ENCODE measurements at regions not wholly inside any gene's neighbourhood (a gene's known extent, or its start where the extent isn't known, plus 50 kb on each side); places are given as distances from the start of the nearest gene placed in this dataset.

DNA sequence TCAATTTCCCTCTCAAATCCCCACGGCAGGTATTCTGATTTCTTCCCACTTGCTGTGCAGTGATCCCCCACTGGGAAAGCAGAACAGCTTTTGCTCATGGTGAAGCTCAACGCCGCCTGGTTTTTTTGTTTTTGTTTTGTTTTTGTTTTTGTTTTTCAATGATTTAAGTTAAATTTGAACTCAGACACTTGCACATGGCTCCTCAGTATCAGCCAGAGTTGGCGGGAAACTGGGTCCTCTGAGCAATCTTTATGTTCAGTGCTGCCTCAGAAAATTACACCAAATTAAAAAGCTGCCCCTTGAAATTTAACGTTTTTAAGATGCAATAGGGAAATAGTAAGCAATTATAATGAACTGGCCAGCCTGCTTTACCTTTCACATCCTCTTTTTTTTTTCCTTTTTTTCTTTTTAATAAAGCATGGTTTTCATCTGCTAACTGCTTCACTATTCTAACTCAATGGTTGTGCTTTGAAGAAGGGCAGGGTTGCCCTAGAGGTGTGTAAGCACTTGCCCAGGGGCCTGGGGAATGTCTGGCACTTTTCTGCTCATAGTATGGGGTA lies 277.0 kb upstream of the HNRNPA3 start:
- in situ Hi-C loops (cut with HindIII; ENCODE audit: extremely low pct_ligation_motif_present, low pct_unique_long_range_greater_than_20kb) (no loop called here), intact Hi-C loops (cut with micrococcal nuclease; ENCODE audit: unreplicated experiment) (no loop called here)
- Histone ChIP-seq H3K36me3 (replicated peaks in 1 of 2; ENCODE audit: control insufficient read depth in 1 of 2, insufficient read depth in 2 of 2, low read length in 2 of 2) (no peaks in the 10 kb centered on the region), H3K9ac (ENCODE audit: insufficient read depth, low read depth, low read length) (no peak overlapping the region), H3K79me2 (ENCODE audit: insufficient read depth, low read length) (no peaks in the 10 kb centered on the region), H3K4me2 (ENCODE audit: low read depth, low read length) (no peak overlapping the region), H3K4me1 (ENCODE audit: insufficient read depth, low read length) (no peaks in the 10 kb centered on the region), H3K9me3 (ENCODE audit: low read length) (no peaks in the 10 kb centered on the region), H3K27me3 (ENCODE audit: control insufficient read depth in 1 of 2, insufficient read depth in 2 of 2, low read length in 2 of 2) (peaks cover 0 to 15% of the 10 kb centered on the region in 2 experiments; a peak in 2 of 5 replicates), H3K4me3 (replicated peaks in 1 of 3; ENCODE audit: insufficient read depth in 1 of 3, low read depth in 2 of 3, low read length in 3 of 3) (no peak overlapping the region), H4K20me1 (ENCODE audit: insufficient read depth, low read length) (no peaks in the 10 kb centered on the region), H2AFZ (ENCODE audit: low read length) (no peak overlapping the region), H3K27ac (ENCODE audit: extremely low read length, insufficient read depth, low read length) (no peak overlapping the region)
- TF ChIP-seq THYN1 (CRISPR knock-in tag; IDR thresholded peaks at IDR 0.05; ENCODE audit: borderline replicate concordance, low read depth) (no peak), ZNF678 (CRISPR knock-in tag; IDR thresholded peaks at IDR 0.05) (no peak), ARHGAP35 (CRISPR knock-in tag; IDR thresholded peaks at IDR 0.05; ENCODE audit: borderline replicate concordance) (no peak), ZFP41 (CRISPR knock-in tag; IDR thresholded peaks at IDR 0.05; ENCODE audit: borderline replicate concordance) (no peak), ZNF720 (CRISPR knock-in tag; IDR thresholded peaks at IDR 0.05) (no peak), RFX1 (IDR thresholded peaks at IDR 0.05) (no peak), ZNF703 (CRISPR knock-in tag; IDR thresholded peaks at IDR 0.05; ENCODE audit: borderline replicate concordance) (no peak), ZFP36L2 (CRISPR knock-in tag; IDR thresholded peaks at IDR 0.05) (no peak), ATF7 (IDR thresholded peaks at IDR 0.05) (no peak), ATF7 (CRISPR knock-in tag; IDR thresholded peaks at IDR 0.05) (no peak), ZNF510 (CRISPR knock-in tag; IDR thresholded peaks at IDR 0.05; ENCODE audit: low read depth) (no peak), SP5 (CRISPR knock-in tag; IDR thresholded peaks at IDR 0.05; ENCODE audit: borderline replicate concordance, low read depth) (no peak), ZSCAN22 (CRISPR knock-in tag; IDR thresholded peaks at IDR 0.05) (no peak)
- TF ChIP-seq, protein P1, sequence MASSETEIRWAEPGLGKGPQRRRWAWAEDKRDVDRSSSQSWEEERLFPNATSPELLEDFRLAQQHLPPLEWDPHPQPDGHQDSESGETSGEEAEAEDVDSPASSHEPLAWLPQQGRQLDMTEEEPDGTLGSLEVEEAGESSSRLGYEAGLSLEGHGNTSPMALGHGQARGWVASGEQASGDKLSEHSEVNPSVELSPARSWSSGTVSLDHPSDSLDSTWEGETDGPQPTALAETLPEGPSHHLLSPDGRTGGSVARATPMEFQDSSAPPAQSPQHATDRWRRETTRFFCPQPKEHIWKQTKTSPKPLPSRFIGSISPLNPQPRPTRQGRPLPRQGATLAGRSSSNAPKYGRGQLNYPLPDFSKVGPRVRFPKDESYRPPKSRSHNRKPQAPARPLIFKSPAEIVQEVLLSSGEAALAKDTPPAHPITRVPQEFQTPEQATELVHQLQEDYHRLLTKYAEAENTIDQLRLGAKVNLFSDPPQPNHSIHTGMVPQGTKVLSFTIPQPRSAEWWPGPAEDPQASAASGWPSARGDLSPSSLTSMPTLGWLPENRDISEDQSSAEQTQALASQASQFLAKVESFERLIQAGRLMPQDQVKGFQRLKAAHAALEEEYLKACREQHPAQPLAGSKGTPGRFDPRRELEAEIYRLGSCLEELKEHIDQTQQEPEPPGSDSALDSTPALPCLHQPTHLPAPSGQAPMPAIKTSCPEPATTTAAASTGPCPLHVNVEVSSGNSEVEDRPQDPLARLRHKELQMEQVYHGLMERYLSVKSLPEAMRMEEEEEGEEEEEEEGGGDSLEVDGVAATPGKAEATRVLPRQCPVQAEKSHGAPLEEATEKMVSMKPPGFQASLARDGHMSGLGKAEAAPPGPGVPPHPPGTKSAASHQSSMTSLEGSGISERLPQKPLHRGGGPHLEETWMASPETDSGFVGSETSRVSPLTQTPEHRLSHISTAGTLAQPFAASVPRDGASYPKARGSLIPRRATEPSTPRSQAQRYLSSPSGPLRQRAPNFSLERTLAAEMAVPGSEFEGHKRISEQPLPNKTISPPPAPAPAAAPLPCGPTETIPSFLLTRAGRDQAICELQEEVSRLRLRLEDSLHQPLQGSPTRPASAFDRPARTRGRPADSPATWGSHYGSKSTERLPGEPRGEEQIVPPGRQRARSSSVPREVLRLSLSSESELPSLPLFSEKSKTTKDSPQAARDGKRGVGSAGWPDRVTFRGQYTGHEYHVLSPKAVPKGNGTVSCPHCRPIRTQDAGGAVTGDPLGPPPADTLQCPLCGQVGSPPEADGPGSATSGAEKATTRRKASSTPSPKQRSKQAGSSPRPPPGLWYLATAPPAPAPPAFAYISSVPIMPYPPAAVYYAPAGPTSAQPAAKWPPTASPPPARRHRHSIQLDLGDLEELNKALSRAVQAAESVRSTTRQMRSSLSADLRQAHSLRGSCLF (CRISPR knock-in tag; IDR thresholded peaks at IDR 0.05; ENCODE audit: borderline replicate concordance), result no peak
- TF ChIP-seq, protein P2, sequence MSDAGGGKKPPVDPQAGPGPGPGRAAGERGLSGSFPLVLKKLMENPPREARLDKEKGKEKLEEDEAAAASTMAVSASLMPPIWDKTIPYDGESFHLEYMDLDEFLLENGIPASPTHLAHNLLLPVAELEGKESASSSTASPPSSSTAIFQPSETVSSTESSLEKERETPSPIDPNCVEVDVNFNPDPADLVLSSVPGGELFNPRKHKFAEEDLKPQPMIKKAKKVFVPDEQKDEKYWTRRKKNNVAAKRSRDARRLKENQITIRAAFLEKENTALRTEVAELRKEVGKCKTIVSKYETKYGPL (CRISPR knock-in tag; IDR thresholded peaks at IDR 0.05), result no peak
- ChIA-PET POLR2A (no interaction called here), CTCF (ENCODE audit: low intra/inter-chr PET ratio, low total read pairs) (no interaction called here)
- FAIRE-seq (no peak), DNase-seq (ENCODE audit: low spot score) (no peak), ATAC-seq (no peak)
- BruUV-seq (replicated peaks), result no TSS peak
- WGBS (ENCODE audit: low lambda C conversion rate), result 1% methylated on average over 5 of the region's 5 CpGs

All from HepG2 (cell line).